K562 (cell line): ENCODE measurements at regions not wholly inside any gene's neighbourhood (a gene's known extent, or its start where the extent isn't known, plus 50 kb on each side); places are given as distances from the start of the nearest gene placed in this dataset.

Experiments
- ATAC-seq: fragments of 200-7000 bp; cut with Tn5 transposase; 3 replicates; pipeline ENCODE4 v1.9.1; 2020; ENCODE audit warnings: moderate library complexity
- BruUV-seq: library from RNA; stranded (reverse); fragments of 400-500 nt; replicated peaks from 2 replicates; lab custom pipeline; 2021; lab: Mats Ljungman, UMichigan
- CTCF ChIA-PET: fragments of 300-600 bp; formaldehyde crosslinking; extraction: SDS; loops from one replicate; lab custom pipeline; 2021; ENCODE audit warnings: low intra/inter-chr PET ratio; lab: Yijun Ruan, JAX
- POLR2A ChIA-PET: fragments of 300-600, 350-650 bp; sonication (Branson Sonifier 250); formaldehyde crosslinking; extraction: SDS; loops from one replicate; lab custom pipeline; 2021; ENCODE audit warnings: antibody characterized with exemption, inconsistent platforms; lab: Yijun Ruan, JAX
- DNase-seq, 4 experiments: peaks; one replicate each; pipeline versions ENCODE4 v3.0.0 to v3.0.0-alpha.2; 2011 to 2018; ENCODE audit warnings: low spot score in 3 of 4, mixed read lengths in 3 of 4; ENCODE audit errors: extremely low read depth in 1 of 4
- FAIRE-seq: peaks from 2 replicates; lab custom pipeline; 2011; peaks lifted over from hg19 to GRCh38; lab: Jason Lieb, UNC
- H2AFZ ChIP-seq: 2 replicates; pipeline ENCODE4 v1.6.0; 2011; ENCODE audit warnings: low read depth, low read length, control low read depth, inconsistent platforms
- H3K27ac ChIP-seq: fragments of 200-600 bp; 3 replicates; pipeline ENCODE4 v1.8.0; 2011; ENCODE audit warnings: low read depth, mild to moderate bottlenecking, control low read depth, inconsistent platforms, low read length, moderate library complexity, mixed read lengths; ENCODE audit errors: extremely low read depth
- H3K27me3 ChIP-seq, 2 experiments: fragments of 300-600 bp in 1 of 2; 2 replicates in 1 of 2; 3 replicates in 1 of 2; pipeline versions ENCODE4 v1.6.0 to v1.8.0; 2011; ENCODE audit warnings: inconsistent platforms in 2 of 2, low read length in 2 of 2, mild to moderate bottlenecking in 1 of 2, mixed read lengths in 1 of 2, moderate library complexity in 1 of 2; ENCODE audit not compliant: control insufficient read depth in 2 of 2, insufficient read depth in 2 of 2
- H3K36me3 ChIP-seq: fragments of 300-600 bp; 3 replicates; pipeline ENCODE4 v1.8.0; 2011; ENCODE audit warnings: mild to moderate bottlenecking, low read length, inconsistent platforms; ENCODE audit not compliant: control insufficient read depth, insufficient read depth
- H3K4me1 ChIP-seq, 2 experiments: fragments of 200-600 bp in 1 of 2; replicated peaks in 1 of 2; 2 replicates in 1 of 2; 3 replicates in 1 of 2; pipeline versions ENCODE4 v1.5.1 to v1.8.0; 2011; ENCODE audit warnings: inconsistent platforms in 2 of 2, low read length in 2 of 2, mild to moderate bottlenecking in 1 of 2, mixed read lengths in 1 of 2, moderate library complexity in 1 of 2; ENCODE audit not compliant: control insufficient read depth in 2 of 2, insufficient read depth in 2 of 2
- H3K4me2 ChIP-seq: 2 replicates; pipeline ENCODE4 v1.6.1; 2011; ENCODE audit warnings: low read length, control low read depth, inconsistent platforms, mixed read lengths; ENCODE audit not compliant: insufficient read depth
- H3K4me3 ChIP-seq: fragments of 200-600 bp; sonication (generic), shearing (Covaris generic); 2 replicates; pipeline ENCODE4 v1.5.1; 2016; ENCODE audit warnings: control low read depth, inconsistent platforms
- H3K79me2 ChIP-seq: fragments of 200-600 bp; 3 replicates; pipeline ENCODE4 v1.8.0; 2011; ENCODE audit warnings: low read length, inconsistent platforms; ENCODE audit not compliant: control insufficient read depth, insufficient read depth
- H3K9ac ChIP-seq, 2 experiments: 2 replicates each; pipeline versions ENCODE4 v1.6.0 to v1.6.1; 2011; ENCODE audit warnings: low read depth in 2 of 2, low read length in 2 of 2, control low read depth in 1 of 2, inconsistent platforms in 1 of 2, mild to moderate bottlenecking in 1 of 2, mixed read lengths in 1 of 2; ENCODE audit not compliant: insufficient read depth in 1 of 2
- H3K9me1 ChIP-seq: one replicate; pipeline ENCODE4 v1.6.0; 2011; ENCODE audit warnings: inconsistent platforms, mild to moderate bottlenecking, low read length, moderate library complexity; ENCODE audit not compliant: control insufficient read depth, insufficient read depth
- H3K9me3 ChIP-seq: replicated peaks from 2 replicates; pipeline ENCODE4 v1.5.1; 2011; ENCODE audit warnings: low read depth, low read length, inconsistent platforms; ENCODE audit not compliant: control insufficient read depth, insufficient read depth
- H4K20me1 ChIP-seq: replicated peaks from 2 replicates; pipeline ENCODE4 v1.6.1; 2011; ENCODE audit warnings: low read length, inconsistent platforms, mixed read lengths; ENCODE audit not compliant: control insufficient read depth, insufficient read depth
- BRCA1 ChIP-seq, 2 experiments: fragments of 450-650 bp in 1 of 2; sonication (generic) in 1 of 2; formaldehyde crosslinking in 1 of 2; IDR thresholded peaks; 2 replicates each; pipeline versions ENCODE4 v1.5.0 to v1.6.1; 2017 to 2020; ENCODE audit warnings: mild to moderate bottlenecking in 1 of 2, missing genetic modification reagents in 1 of 2
- E2F3 ChIP-seq: fragments of 250-450 bp; sonication (Bioruptor Pico); IDR thresholded peaks from 2 replicates; pipeline ENCODE4 v1.4.0; 2020; ENCODE audit warnings: mild to moderate bottlenecking
- GATAD2B ChIP-seq: fragments of 450-650 bp; IDR thresholded peaks from 2 replicates; pipeline ENCODE4 v1.6.1; 2017; ENCODE audit warnings: mild to moderate bottlenecking, borderline replicate concordance
- HIVEP1 ChIP-seq: fragments of 250-450 bp; sonication (Bioruptor Pico); IDR thresholded peaks from 2 replicates; pipeline ENCODE4 v1.4.0; 2020; ENCODE audit warnings: mild to moderate bottlenecking
- KHSRP ChIP-seq: fragments of 450-650 bp; IDR thresholded peaks from 2 replicates; pipeline ENCODE4 v1.6.1; 2017
- KLF13 ChIP-seq: fragments of 450-650 bp; IDR thresholded peaks from 2 replicates; pipeline ENCODE4 v1.6.1; 2016; ENCODE audit warnings: missing genetic modification characterization, low read depth, mild to moderate bottlenecking, missing compliant biosample characterization, moderate library complexity, borderline replicate concordance
- MTA3 ChIP-seq: fragments of 450-650 bp; formaldehyde crosslinking; IDR thresholded peaks from 2 replicates; pipeline ENCODE4 v1.6.1; 2017; ENCODE audit warnings: mild to moderate bottlenecking, borderline replicate concordance
- NCOA4 ChIP-seq: fragments of 450-650 bp; IDR thresholded peaks from 2 replicates; pipeline ENCODE4 v1.6.1; 2018; ENCODE audit warnings: mild to moderate bottlenecking; ENCODE audit not compliant: partially characterized antibody
- POLR2AphosphoS2 ChIP-seq: IDR thresholded peaks from 2 replicates; pipeline ENCODE4 v1.6.1; 2012; ENCODE audit warnings: low read length, improper control_type of control experiment
- RBM22 ChIP-seq: fragments of 200-400 bp; formaldehyde crosslinking; IDR thresholded peaks from 2 replicates; pipeline ENCODE4 v1.6.1; 2018; ENCODE audit warnings: low read length, low read depth; ENCODE audit not compliant: poor library complexity, severe bottlenecking
- SP2 ChIP-seq: IDR thresholded peaks from 2 replicates; pipeline ENCODE4 v1.6.1; 2011; ENCODE audit warnings: mild to moderate bottlenecking, low read depth, low read length, moderate library complexity; ENCODE audit not compliant: poor library complexity, severe bottlenecking; ENCODE audit errors: extremely low read depth
- SRSF9 ChIP-seq: fragments of 200-400 bp; formaldehyde crosslinking; IDR thresholded peaks from 2 replicates; pipeline ENCODE4 v1.6.1; 2017; ENCODE audit warnings: low read depth, low read length, borderline replicate concordance
- TAF15 ChIP-seq: fragments of 200-400 bp; formaldehyde crosslinking; IDR thresholded peaks from 2 replicates; pipeline ENCODE4 v1.6.1; 2017; ENCODE audit warnings: mild to moderate bottlenecking, low read depth, low read length, moderate library complexity
- TGIF2 ChIP-seq: sonication (generic); formaldehyde crosslinking; IDR thresholded peaks from 2 replicates; pipeline ENCODE4 v1.8.1; 2022; ENCODE audit warnings: mild to moderate bottlenecking, missing genetic modification reagents, moderate library complexity
- ZC3H11A ChIP-seq: IDR thresholded peaks from 2 replicates; pipeline ENCODE4 v1.6.1; 2012; ENCODE audit warnings: low read depth, low read length, improper control_type of control experiment
- ZKSCAN8 ChIP-seq: fragments of 200-800 bp; sonication (Bioruptor generic); IDR thresholded peaks from 2 replicates; pipeline ENCODE4 v1.6.1; 2016; ENCODE audit warnings: missing genetic modification characterization, missing compliant biosample characterization
- ZNF780A ChIP-seq: fragments of 250-450 bp; sonication (Bioruptor Pico); IDR thresholded peaks from 2 replicates; pipeline ENCODE4 v1.5.0; 2021; ENCODE audit warnings: mild to moderate bottlenecking
- WGBS: fragments of 100-300 bp; shearing (Covaris generic); methylation state at CpG from one replicate; pipeline ENCODE4 v1.1.6; 2016; ENCODE audit warnings: low coverage, mixed read lengths; ENCODE audit not compliant: insufficient coverage; ENCODE audit errors: missing lambda C conversion rate; 5-methylcytosine and 5-hydroxymethylcytosine counted together
- in situ Hi-C: fragments of 300-500 bp; cut with MboI; formaldehyde crosslinking; loops from 4 replicates; pipeline ENCODE4 v1.15.0; 2018; ENCODE audit warnings: inconsistent platforms, mixed read lengths
- intact Hi-C: fragments of 100-400 bp; cut with micrococcal nuclease; formaldehyde crosslinking; loops from 2 replicates; pipeline ENCODE4 v1.14.2; 2022

DNA sequence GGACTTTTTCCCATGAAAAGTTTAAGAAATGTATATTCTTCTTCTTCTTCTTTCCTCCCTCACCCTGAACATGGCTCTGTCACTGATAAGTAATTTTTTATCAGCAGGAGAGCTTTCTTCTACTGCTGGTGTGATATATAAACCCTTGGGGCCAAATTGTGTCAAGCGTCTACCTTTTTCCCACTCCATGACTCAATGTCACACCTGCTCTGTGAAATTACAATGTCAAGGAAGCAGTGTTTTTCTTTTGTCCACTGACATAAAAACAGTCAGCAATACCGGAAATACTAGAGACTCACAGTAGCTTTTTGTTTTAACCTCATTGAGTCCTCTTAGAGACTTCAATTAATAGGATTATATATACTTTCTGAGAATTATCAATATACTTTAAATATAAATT lies 416.2 kb upstream of the ADGRL4 start:
- WGBS, result 0% methylated on average over 2 of the region's 2 CpGs
- CTCF ChIA-PET, result no interaction called here
- Histone ChIP-seq H3K4me1 (no peaks in the 10 kb centered on the region), H3K4me3 (no peak overlapping the region), H2AFZ (no peak overlapping the region), H4K20me1 (no peaks in the 10 kb centered on the region), H3K27ac (no peak overlapping the region), H3K36me3 (no peaks in the 10 kb centered on the region), H3K79me2 (no peaks in the 10 kb centered on the region), H3K4me2 (no peak overlapping the region), H3K27me3 (no peaks in the 10 kb centered on the region), H3K9me3 (no peaks in the 10 kb centered on the region), H3K9ac (no peak overlapping the region), H3K9me1 (no peaks in the 10 kb centered on the region)
- ATAC-seq (no peak), DNase-seq (no peak), FAIRE-seq (no peak)
- POLR2A ChIA-PET, result no interaction called here
- no peak for TF ChIP-seq TGIF2 (CRISPR knock-in tag)
- no peak for TF ChIP-seq TAF15
- TF ChIP-seq RBM22, result no peak
- TF ChIP-seq ZC3H11A, result no peak
- no peak for TF ChIP-seq ZKSCAN8 (CRISPR knock-in tag)
- TF ChIP-seq ZNF780A, result no peak
- no peak for TF ChIP-seq NCOA4
- no peak for TF ChIP-seq SP2
- no peak for TF ChIP-seq GATAD2B
- TF ChIP-seq KLF13 (tag), result no peak
- no peak for TF ChIP-seq HIVEP1 (CRISPR knock-in tag)
- no peak for TF ChIP-seq POLR2AphosphoS2
- TF ChIP-seq MTA3, result no peak
- TF ChIP-seq E2F3 (CRISPR knock-in tag), result no peak
- no peak for TF ChIP-seq KHSRP
- TF ChIP-seq BRCA1 (IDR thresholded peaks at IDR 0.05), result no peak
- no peak for TF ChIP-seq BRCA1 (CRISPR knock-in tag; IDR thresholded peaks at IDR 0.05)
- no peak for TF ChIP-seq SRSF9
- in situ Hi-C loops (no loop called here), intact Hi-C loops (no loop called here)
- BruUV-seq, result no TSS peak
